GM12875 (cell line): ENCODE measurements at regions not wholly inside any gene's neighbourhood (a gene's known extent, or its start where the extent isn't known, plus 50 kb on each side); places are given as distances from the start of the nearest gene placed in this dataset.

Experiments used
- H3K4me3 ChIP-seq: one replicate; pipeline ENCODE4 v1.5.1; 2011; ENCODE audit warnings: low read depth, low read length, control low read depth
- CTCF ChIP-seq: IDR thresholded peaks from 2 replicates; pipeline ENCODE4 v1.5.1; 2011; ENCODE audit warnings: low read depth, mild to moderate bottlenecking, control low read depth, inconsistent platforms, low read length, moderate library complexity, borderline replicate concordance; ENCODE audit not compliant: insufficient read depth

GRCh38 chr14:73764406-73765280 is 50.5 kb upstream of the PNMA1 start:
- TF ChIP-seq CTCF, result no peak
- no peak overlapping the region for H3K4me3 ChIP-seq
